ENCODE measurements at regions not wholly inside any gene's neighbourhood (a gene's known extent, or its start where the extent isn't known, plus 50 kb on each side); places are given as distances from the start of the nearest gene placed in this dataset.
A peak's percentile ranks its signal among the peaks of the same experiment; 100 is the strongest.

DNA sequence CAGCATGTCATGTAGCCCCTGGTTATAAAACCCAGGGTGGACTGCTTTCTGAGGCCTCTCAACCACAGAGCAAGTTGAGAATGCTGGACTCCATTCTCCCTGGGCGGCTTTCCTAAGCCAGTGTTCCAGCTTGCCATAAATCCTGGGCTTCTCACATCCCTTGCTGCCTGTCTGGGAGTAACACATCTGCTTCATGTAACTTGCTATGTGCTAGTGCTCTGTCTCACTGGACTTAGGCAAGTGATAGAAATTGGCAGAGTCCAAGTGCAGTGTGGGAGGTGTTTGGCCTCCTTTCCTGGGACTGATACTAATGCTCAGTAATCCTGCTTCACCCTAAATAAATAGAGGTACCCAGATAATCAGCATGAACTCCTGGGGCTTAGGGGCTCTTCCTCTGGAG lies 277.1 kb upstream of the POM121L12 start:
- H3K36me3 Mint-ChIP-seq (ENCODE audit: unreplicated experiment), result no peaks in the 10 kb centered on the region
- TF ChIP-seq, protein P1, sequence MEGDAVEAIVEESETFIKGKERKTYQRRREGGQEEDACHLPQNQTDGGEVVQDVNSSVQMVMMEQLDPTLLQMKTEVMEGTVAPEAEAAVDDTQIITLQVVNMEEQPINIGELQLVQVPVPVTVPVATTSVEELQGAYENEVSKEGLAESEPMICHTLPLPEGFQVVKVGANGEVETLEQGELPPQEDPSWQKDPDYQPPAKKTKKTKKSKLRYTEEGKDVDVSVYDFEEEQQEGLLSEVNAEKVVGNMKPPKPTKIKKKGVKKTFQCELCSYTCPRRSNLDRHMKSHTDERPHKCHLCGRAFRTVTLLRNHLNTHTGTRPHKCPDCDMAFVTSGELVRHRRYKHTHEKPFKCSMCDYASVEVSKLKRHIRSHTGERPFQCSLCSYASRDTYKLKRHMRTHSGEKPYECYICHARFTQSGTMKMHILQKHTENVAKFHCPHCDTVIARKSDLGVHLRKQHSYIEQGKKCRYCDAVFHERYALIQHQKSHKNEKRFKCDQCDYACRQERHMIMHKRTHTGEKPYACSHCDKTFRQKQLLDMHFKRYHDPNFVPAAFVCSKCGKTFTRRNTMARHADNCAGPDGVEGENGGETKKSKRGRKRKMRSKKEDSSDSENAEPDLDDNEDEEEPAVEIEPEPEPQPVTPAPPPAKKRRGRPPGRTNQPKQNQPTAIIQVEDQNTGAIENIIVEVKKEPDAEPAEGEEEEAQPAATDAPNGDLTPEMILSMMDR (IDR thresholded peaks at IDR 0.05; ENCODE audit: partially characterized antibody, unreplicated experiment), result no peak

GRCh38 chr7:52753855-52754254 lies 281.6 kb upstream of the POM121L12 start:
- DNase-seq, result no peak
- H3K4me3 Mint-ChIP-seq (ENCODE audit: unreplicated experiment), result no peak overlapping the region
- TF ChIP-seq, protein P1 (IDR thresholded peaks at IDR 0.05; ENCODE audit: partially characterized antibody, unreplicated experiment), result no peak

More for the DNA sequence above, 277.1 kb upstream of the POM121L12 start:
- no peaks in the 10 kb centered on the region for H3K9me3 Mint-ChIP-seq (ENCODE audit: unreplicated experiment)
- H3K4me3 Mint-ChIP-seq (ENCODE audit: unreplicated experiment), result no peak overlapping the region
- H3K27ac Mint-ChIP-seq (ENCODE audit: unreplicated experiment), result no peak overlapping the region
- no peaks in the 10 kb centered on the region for H3K27me3 Mint-ChIP-seq (ENCODE audit: unreplicated experiment)
- no peaks in the 10 kb centered on the region for H3K4me1 Mint-ChIP-seq (ENCODE audit: low read depth, unreplicated experiment)
- no peak for DNase-seq

GRCh38 chr7:52752891-52753290 lies 282.5 kb upstream of the POM121L12 start:
- H3K27ac Mint-ChIP-seq (ENCODE audit: unreplicated experiment), result no peak overlapping the region
- TF ChIP-seq, protein P1 (IDR thresholded peaks at IDR 0.05; ENCODE audit: partially characterized antibody, unreplicated experiment), result no peak
- no peaks in the 10 kb centered on the region for H3K27me3 Mint-ChIP-seq (ENCODE audit: unreplicated experiment)
- H3K4me3 Mint-ChIP-seq (ENCODE audit: unreplicated experiment), result no peak overlapping the region
- H3K9me3 Mint-ChIP-seq (ENCODE audit: unreplicated experiment), result no peaks in the 10 kb centered on the region
- no peaks in the 10 kb centered on the region for H3K4me1 Mint-ChIP-seq (ENCODE audit: low read depth, unreplicated experiment)
- no peaks in the 10 kb centered on the region for H3K36me3 Mint-ChIP-seq (ENCODE audit: unreplicated experiment)
- no peak for DNase-seq

More at GRCh38 chr7:52753855-52754254, 281.6 kb upstream of the POM121L12 start:
- no peaks in the 10 kb centered on the region for H3K4me1 Mint-ChIP-seq (ENCODE audit: low read depth, unreplicated experiment)
- H3K9me3 Mint-ChIP-seq (ENCODE audit: unreplicated experiment), result no peaks in the 10 kb centered on the region
- H3K36me3 Mint-ChIP-seq (ENCODE audit: unreplicated experiment), result no peaks in the 10 kb centered on the region
- no peak overlapping the region for H3K27ac Mint-ChIP-seq (ENCODE audit: unreplicated experiment)
- no peaks in the 10 kb centered on the region for H3K27me3 Mint-ChIP-seq (ENCODE audit: unreplicated experiment)

GRCh38 chr7:52749880-52750279 lies 285.6 kb upstream of the POM121L12 start:
- Mint-ChIP-seq H3K27ac (ENCODE audit: unreplicated experiment) (no peak overlapping the region), H3K4me1 (ENCODE audit: low read depth, unreplicated experiment) (no peaks in the 10 kb centered on the region), H3K27me3 (ENCODE audit: unreplicated experiment) (no peaks in the 10 kb centered on the region), H3K4me3 (ENCODE audit: unreplicated experiment) (no peak overlapping the region), H3K9me3 (ENCODE audit: unreplicated experiment) (no peaks in the 10 kb centered on the region), H3K36me3 (ENCODE audit: unreplicated experiment) (no peaks in the 10 kb centered on the region)
- no peak for DNase-seq
- TF ChIP-seq, protein P1 (IDR thresholded peaks at IDR 0.05; ENCODE audit: partially characterized antibody, unreplicated experiment), result peak; percentile 18

DNA sequence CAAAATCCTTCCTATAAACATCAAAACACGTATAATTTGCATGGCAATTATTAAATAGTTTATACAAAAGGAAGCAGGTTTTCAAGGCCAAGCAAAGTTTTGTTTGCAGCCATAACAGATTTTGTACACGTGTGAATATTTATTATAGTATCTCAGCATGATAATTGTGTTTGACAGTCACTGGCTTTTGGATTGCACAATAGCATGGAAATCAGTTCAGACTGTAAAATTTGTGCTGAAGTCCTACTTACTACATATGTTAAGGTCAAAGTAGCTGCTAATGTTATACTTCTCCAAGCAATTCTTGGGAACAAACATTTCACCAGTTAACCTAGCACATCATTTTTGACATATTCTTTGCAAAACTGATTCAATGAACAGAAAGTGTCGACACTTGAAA lies 287.6 kb upstream of the POM121L12 start:
- no peaks in the 10 kb centered on the region for H3K36me3 Mint-ChIP-seq (ENCODE audit: unreplicated experiment)
- TF ChIP-seq, protein P1 (IDR thresholded peaks at IDR 0.05; ENCODE audit: partially characterized antibody, unreplicated experiment), result no peak
- DNase-seq, result no peak
- H3K9me3 Mint-ChIP-seq (ENCODE audit: unreplicated experiment), result no peaks in the 10 kb centered on the region
- H3K4me1 Mint-ChIP-seq (ENCODE audit: low read depth, unreplicated experiment), result no peaks in the 10 kb centered on the region
- H3K4me3 Mint-ChIP-seq (ENCODE audit: unreplicated experiment), result no peak overlapping the region
- peaks cover 1% of the 10 kb centered on the region for H3K27me3 Mint-ChIP-seq (ENCODE audit: unreplicated experiment)
- H3K27ac Mint-ChIP-seq (ENCODE audit: unreplicated experiment), result no peak overlapping the region
